ENCODE measurements at regions not wholly inside any gene's neighbourhood (a gene's known extent, or its start where the extent isn't known, plus 50 kb on each side); places are given as distances from the start of the nearest gene placed in this dataset.

- Histone ChIP-seq H3K4me1 (ENCODE audit: control insufficient read depth, insufficient read depth, low read length) (no peaks in the 10 kb centered on the region), H3K9me3 (ENCODE audit: control insufficient read depth, low read depth, low read length) (no peaks in the 10 kb centered on the region), H3K27me3 (ENCODE audit: control insufficient read depth, insufficient read depth, low read length) (no peaks in the 10 kb centered on the region), H3K36me3 (ENCODE audit: control insufficient read depth, insufficient read depth, low read length) (no peaks in the 10 kb centered on the region), H3K4me3 (ENCODE audit: low read length) (no peak overlapping the region), H3K27ac (ENCODE audit: low read length) (no peak overlapping the region)
- DNase-seq: no peak
- 20% methylated on average over 1 of the region's 2 CpGs for WGBS (ENCODE audit: insufficient coverage, low lambda C conversion rate)
Measured at GRCh38 chr18:75823471-75823870, 396.0 kb upstream of the SMIM21 start.

- Histone ChIP-seq H3K36me3 (ENCODE audit: control insufficient read depth, insufficient read depth, low read length) (no peaks in the 10 kb centered on the region), H3K9me3 (ENCODE audit: control insufficient read depth, low read depth, low read length) (no peaks in the 10 kb centered on the region), H3K4me3 (ENCODE audit: low read length) (no peak overlapping the region), H3K27me3 (ENCODE audit: control insufficient read depth, insufficient read depth, low read length) (no peaks in the 10 kb centered on the region), H3K27ac (ENCODE audit: low read length) (no peak overlapping the region), H3K4me1 (ENCODE audit: control insufficient read depth, insufficient read depth, low read length) (no peaks in the 10 kb centered on the region)
- no CpG with 5 or more reads among the region's 5 CpGs for whole genome bisulfite sequencing (ENCODE audit: insufficient coverage, low lambda C conversion rate)
- DNase-seq: no peak
Measured at GRCh38 chr18:75818383-75818782, 390.9 kb upstream of the SMIM21 start.

GRCh38 chr18:75815767-75816166, 388.3 kb upstream of the SMIM21 start:
- WGBS (ENCODE audit: insufficient coverage, low lambda C conversion rate): no CpG with 5 or more reads among the region's 1 CpG

GRCh38 chr18:75812761-75813160, 385.3 kb upstream of the SMIM21 start:
- no peaks in the 10 kb centered on the region for H3K9me3 ChIP-seq (ENCODE audit: control insufficient read depth, low read depth, low read length)
- no peaks in the 10 kb centered on the region for H3K36me3 ChIP-seq (ENCODE audit: control insufficient read depth, insufficient read depth, low read length)
- no peaks in the 10 kb centered on the region for H3K27me3 ChIP-seq (ENCODE audit: control insufficient read depth, insufficient read depth, low read length)
- DNase-seq: no peak
- H3K27ac ChIP-seq (ENCODE audit: low read length): no peak overlapping the region
- 91% methylated on average over 4 of the region's 8 CpGs for WGBS (ENCODE audit: insufficient coverage, low lambda C conversion rate)
- peaks cover 6% of the 10 kb centered on the region for H3K4me1 ChIP-seq (ENCODE audit: control insufficient read depth, insufficient read depth, low read length)
- no peak overlapping the region for H3K4me3 ChIP-seq (ENCODE audit: low read length)

More at GRCh38 chr18:75815767-75816166, 388.3 kb upstream of the SMIM21 start:
- Histone ChIP-seq H3K4me3 (ENCODE audit: low read length) (no peak overlapping the region), H3K9me3 (ENCODE audit: control insufficient read depth, low read depth, low read length) (no peaks in the 10 kb centered on the region), H3K36me3 (ENCODE audit: control insufficient read depth, insufficient read depth, low read length) (no peaks in the 10 kb centered on the region), H3K27me3 (ENCODE audit: control insufficient read depth, insufficient read depth, low read length) (no peaks in the 10 kb centered on the region), H3K27ac (ENCODE audit: low read length) (no peak overlapping the region), H3K4me1 (ENCODE audit: control insufficient read depth, insufficient read depth, low read length) (no peaks in the 10 kb centered on the region)
- DNase-seq: no peak

GRCh38 chr18:75810961-75811551, 383.6 kb upstream of the SMIM21 start:
- Histone ChIP-seq H3K9me3 (ENCODE audit: control insufficient read depth, low read depth, low read length) (no peaks in the 10 kb centered on the region), H3K36me3 (ENCODE audit: control insufficient read depth, insufficient read depth, low read length) (no peaks in the 10 kb centered on the region), H3K4me1 (ENCODE audit: control insufficient read depth, insufficient read depth, low read length) (peaks cover 6% of the 10 kb centered on the region), H3K27me3 (ENCODE audit: control insufficient read depth, insufficient read depth, low read length) (no peaks in the 10 kb centered on the region), H3K27ac (ENCODE audit: low read length) (no peak overlapping the region), H3K4me3 (ENCODE audit: low read length) (no peak overlapping the region)
- DNase-seq: no peak
- 71% methylated on average over 2 of the region's 5 CpGs for WGBS (ENCODE audit: insufficient coverage, low lambda C conversion rate)

- Histone ChIP-seq H3K4me3 (ENCODE audit: low read length) (no peak overlapping the region), H3K36me3 (ENCODE audit: control insufficient read depth, insufficient read depth, low read length) (no peaks in the 10 kb centered on the region), H3K27me3 (ENCODE audit: control insufficient read depth, insufficient read depth, low read length) (no peaks in the 10 kb centered on the region), H3K4me1 (ENCODE audit: control insufficient read depth, insufficient read depth, low read length) (peaks cover 6% of the 10 kb centered on the region), H3K9me3 (ENCODE audit: control insufficient read depth, low read depth, low read length) (no peaks in the 10 kb centered on the region), H3K27ac (ENCODE audit: low read length) (no peak overlapping the region)
- DNase-seq: no peak
- 78% methylated on average over 5 of the region's 9 CpGs for WGBS (ENCODE audit: insufficient coverage, low lambda C conversion rate)
Measured at GRCh38 chr18:75810516-75810915, 383.0 kb upstream of the SMIM21 start.

GRCh38 chr18:75809926-75810255, 382.4 kb upstream of the SMIM21 start:
- Histone ChIP-seq H3K4me3 (ENCODE audit: low read length) (no peak overlapping the region), H3K27ac (ENCODE audit: low read length) (peak overlapping the region; percentile 8), H3K9me3 (ENCODE audit: control insufficient read depth, low read depth, low read length) (no peaks in the 10 kb centered on the region), H3K4me1 (ENCODE audit: control insufficient read depth, insufficient read depth, low read length) (peaks cover 6% of the 10 kb centered on the region), H3K36me3 (ENCODE audit: control insufficient read depth, insufficient read depth, low read length) (no peaks in the 10 kb centered on the region), H3K27me3 (ENCODE audit: control insufficient read depth, insufficient read depth, low read length) (no peaks in the 10 kb centered on the region)
- peak; percentile 19 to 54 for DNase-seq
- WGBS (ENCODE audit: insufficient coverage, low lambda C conversion rate): 6% methylated on average over 4 of the region's 6 CpGs

DNA sequence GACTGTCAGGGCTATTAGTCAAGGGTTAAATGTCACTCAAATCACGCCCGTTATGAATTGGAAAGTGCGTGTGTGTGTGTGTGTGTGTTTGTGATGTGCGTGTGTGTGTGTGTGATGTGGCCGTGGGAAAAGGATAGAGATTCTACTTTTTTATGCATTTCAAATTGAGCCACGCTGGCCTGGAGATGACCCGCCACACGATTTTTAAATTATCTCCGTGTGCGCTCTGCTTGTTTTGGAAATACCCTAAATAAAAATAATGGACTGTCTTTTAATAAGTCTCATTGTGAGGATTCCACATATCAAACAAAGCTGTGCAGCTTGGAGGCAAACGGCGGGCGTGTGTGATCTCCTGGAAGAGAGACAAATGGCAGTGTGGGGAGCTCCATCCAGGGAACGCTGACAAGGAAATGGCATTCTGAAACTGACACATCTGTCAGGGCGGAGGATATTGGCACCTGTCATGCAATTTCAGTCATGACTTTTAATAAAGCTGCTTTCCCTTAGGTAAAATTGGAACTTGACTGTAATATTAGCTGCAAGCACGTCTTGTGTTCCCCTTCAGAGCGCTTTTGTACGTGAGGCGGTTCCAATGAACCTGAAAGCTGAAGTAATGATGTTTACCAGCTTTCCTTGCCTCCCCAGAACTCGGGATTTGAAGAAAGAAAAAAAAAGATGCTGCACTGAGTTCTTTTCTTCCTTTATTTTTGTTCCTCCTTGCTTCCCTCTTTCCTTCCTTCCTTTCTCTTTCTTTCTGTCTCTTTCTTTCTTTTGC, 381.8 kb upstream of the SMIM21 start:
- Histone ChIP-seq H3K4me1 (ENCODE audit: control insufficient read depth, insufficient read depth, low read length) (peaks cover 6% of the 10 kb centered on the region), H3K36me3 (ENCODE audit: control insufficient read depth, insufficient read depth, low read length) (no peaks in the 10 kb centered on the region), H3K27ac (ENCODE audit: low read length) (peak overlapping the region; percentile 8), H3K27me3 (ENCODE audit: control insufficient read depth, insufficient read depth, low read length) (no peaks in the 10 kb centered on the region), H3K4me3 (ENCODE audit: low read length) (no peak overlapping the region), H3K9me3 (ENCODE audit: control insufficient read depth, low read depth, low read length) (no peaks in the 10 kb centered on the region)
- DNase-seq: peak in 1 of 2 donors; percentile 19
- no CpG with 5 or more reads among the region's 20 CpGs for WGBS (ENCODE audit: insufficient coverage, low lambda C conversion rate)

- peaks cover 3% of the 10 kb centered on the region for H3K9me3 ChIP-seq (ENCODE audit: control insufficient read depth, low read depth, low read length)
- no peaks in the 10 kb centered on the region for H3K36me3 ChIP-seq (ENCODE audit: control insufficient read depth, insufficient read depth, low read length)
Measured at GRCh38 chr18:75805265-75805664, 377.8 kb upstream of the SMIM21 start.

DNA sequence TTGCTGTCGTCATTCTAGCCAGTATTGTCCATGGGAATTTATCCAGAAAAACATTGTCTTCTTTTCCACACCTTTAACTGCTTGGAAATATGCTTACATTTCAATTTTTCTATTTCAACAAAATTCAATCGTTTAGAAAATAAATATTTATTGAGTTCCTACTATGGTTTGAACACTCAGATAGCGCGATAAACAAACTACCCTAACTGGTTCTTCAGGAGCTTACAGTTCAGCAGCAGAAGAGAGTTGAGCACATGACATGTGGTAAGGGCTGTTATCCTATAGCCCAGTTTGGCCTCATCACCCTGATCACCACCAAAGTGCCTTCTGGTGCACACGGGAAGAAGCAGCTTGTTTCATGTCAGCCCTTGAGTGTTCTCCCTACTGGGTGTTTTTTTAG, 375.2 kb upstream of the SMIM21 start:
- peaks cover 3% of the 10 kb centered on the region for H3K9me3 ChIP-seq (ENCODE audit: control insufficient read depth, low read depth, low read length)
- no peaks in the 10 kb centered on the region for H3K27me3 ChIP-seq (ENCODE audit: control insufficient read depth, insufficient read depth, low read length)
- no peak overlapping the region for H3K4me3 ChIP-seq (ENCODE audit: low read length)
- H3K27ac ChIP-seq (ENCODE audit: low read length): no peak overlapping the region
- H3K4me1 ChIP-seq (ENCODE audit: control insufficient read depth, insufficient read depth, low read length): peaks cover 5% of the 10 kb centered on the region
- peak in 1 of 2 donors; percentile 28 for DNase-seq
- no peaks in the 10 kb centered on the region for H3K36me3 ChIP-seq (ENCODE audit: control insufficient read depth, insufficient read depth, low read length)
- WGBS (ENCODE audit: insufficient coverage, low lambda C conversion rate): 32% methylated on average over 2 of the region's 5 CpGs

More at GRCh38 chr18:75805265-75805664, 377.8 kb upstream of the SMIM21 start:
- Histone ChIP-seq H3K27ac (ENCODE audit: low read length) (no peak overlapping the region), H3K4me3 (ENCODE audit: low read length) (no peak overlapping the region), H3K27me3 (ENCODE audit: control insufficient read depth, insufficient read depth, low read length) (no peaks in the 10 kb centered on the region), H3K4me1 (ENCODE audit: control insufficient read depth, insufficient read depth, low read length) (peaks cover 10% of the 10 kb centered on the region)
- no peak for DNase-seq
- 60% methylated on average over 1 of the region's 3 CpGs for WGBS (ENCODE audit: insufficient coverage, low lambda C conversion rate)

- no peak for DNase-seq
- H3K36me3 ChIP-seq (ENCODE audit: control insufficient read depth, insufficient read depth, low read length): no peaks in the 10 kb centered on the region
- no peak overlapping the region for H3K27ac ChIP-seq (ENCODE audit: low read length)
- H3K9me3 ChIP-seq (ENCODE audit: control insufficient read depth, low read depth, low read length): peaks cover 3% of the 10 kb centered on the region
- peaks cover 5% of the 10 kb centered on the region for H3K4me1 ChIP-seq (ENCODE audit: control insufficient read depth, insufficient read depth, low read length)
- no peak overlapping the region for H3K4me3 ChIP-seq (ENCODE audit: low read length)
- no CpG with 5 or more reads among the region's 12 CpGs for WGBS (ENCODE audit: insufficient coverage, low lambda C conversion rate)
- no peaks in the 10 kb centered on the region for H3K27me3 ChIP-seq (ENCODE audit: control insufficient read depth, insufficient read depth, low read length)
Measured at GRCh38 chr18:75801178-75801577, 373.7 kb upstream of the SMIM21 start.
